WTC11 (cell line): ENCODE measurements at regions not wholly inside any gene's neighbourhood (a gene's known extent, or its start where the extent isn't known, plus 50 kb on each side); places are given as distances from the start of the nearest gene placed in this dataset.

Experiments used
- CREB1 ChIP-seq: sonication (generic); formaldehyde crosslinking; IDR thresholded peaks from 2 replicates; pipeline ENCODE4 v1.8.0; 2023; ENCODE audit warnings: mild to moderate bottlenecking, missing genetic modification reagents
- IRF2 ChIP-seq: sonication (generic); formaldehyde crosslinking; IDR thresholded peaks from 2 replicates; pipeline ENCODE4 v1.8.0; 2022; ENCODE audit warnings: low read depth, missing genetic modification reagents, borderline replicate concordance
- MXD4 ChIP-seq: fragments of 250-450 bp; sonication (Bioruptor Pico); IDR thresholded peaks from 2 replicates; pipeline ENCODE4 v1.8.0; 2021; ENCODE audit warnings: mild to moderate bottlenecking, moderate library complexity, borderline replicate concordance
- MYBL2 ChIP-seq: sonication (generic); formaldehyde crosslinking; IDR thresholded peaks from 2 replicates; pipeline ENCODE4 v1.8.1; 2023; ENCODE audit warnings: mild to moderate bottlenecking, moderate library complexity, missing genetic modification reagents
- NR1H2 ChIP-seq: sonication (generic); formaldehyde crosslinking; IDR thresholded peaks from 2 replicates; pipeline ENCODE4 v1.9.0; 2021; ENCODE audit warnings: mild to moderate bottlenecking, moderate library complexity, missing genetic modification reagents
- SMAD4 ChIP-seq: sonication (generic); formaldehyde crosslinking; IDR thresholded peaks from 2 replicates; pipeline ENCODE4 v1.8.0; 2022; ENCODE audit warnings: mild to moderate bottlenecking, missing genetic modification reagents
- ZBTB21 ChIP-seq: sonication (generic); formaldehyde crosslinking; IDR thresholded peaks from 2 replicates; pipeline ENCODE4 v1.8.1; 2023; ENCODE audit warnings: mild to moderate bottlenecking, missing genetic modification reagents, borderline replicate concordance
- ZNF423 ChIP-seq: fragments of 250-450 bp; sonication (Bioruptor Pico); IDR thresholded peaks from 2 replicates; pipeline ENCODE4 v2.1.2; 2022; ENCODE audit warnings: mild to moderate bottlenecking, moderate library complexity
- TF ChIP-seq, protein P1 (sequence below): sonication (generic); formaldehyde crosslinking; IDR thresholded peaks from 2 replicates; pipeline ENCODE4 v1.8.0; 2023; ENCODE audit warnings: missing genetic modification reagents
- TF ChIP-seq, protein P2 (sequence below): fragments of 250-450 bp; sonication (Bioruptor Pico); IDR thresholded peaks from 2 replicates; pipeline ENCODE4 v1.9.0; 2021; ENCODE audit warnings: moderate library complexity, mild to moderate bottlenecking, inconsistent platforms, borderline replicate concordance

GRCh38 chr5:136525597-136525996 is 160.3 kb upstream of the TRPC7 start:
- no peak for TF ChIP-seq ZBTB21 (CRISPR knock-in tag)
- TF ChIP-seq CREB1 (CRISPR knock-in tag), result no peak
- no peak for TF ChIP-seq SMAD4
- TF ChIP-seq IRF2 (CRISPR knock-in tag), result no peak
- TF ChIP-seq MYBL2, result no peak
- no peak for TF ChIP-seq MXD4 (CRISPR knock-in tag)
- TF ChIP-seq ZNF423 (CRISPR knock-in tag), result no peak
- no peak for TF ChIP-seq NR1H2 (CRISPR knock-in tag)
- TF ChIP-seq, protein P1, sequence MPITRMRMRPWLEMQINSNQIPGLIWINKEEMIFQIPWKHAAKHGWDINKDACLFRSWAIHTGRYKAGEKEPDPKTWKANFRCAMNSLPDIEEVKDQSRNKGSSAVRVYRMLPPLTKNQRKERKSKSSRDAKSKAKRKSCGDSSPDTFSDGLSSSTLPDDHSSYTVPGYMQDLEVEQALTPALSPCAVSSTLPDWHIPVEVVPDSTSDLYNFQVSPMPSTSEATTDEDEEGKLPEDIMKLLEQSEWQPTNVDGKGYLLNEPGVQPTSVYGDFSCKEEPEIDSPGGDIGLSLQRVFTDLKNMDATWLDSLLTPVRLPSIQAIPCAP (CRISPR knock-in tag), result no peak
- TF ChIP-seq, protein P2, sequence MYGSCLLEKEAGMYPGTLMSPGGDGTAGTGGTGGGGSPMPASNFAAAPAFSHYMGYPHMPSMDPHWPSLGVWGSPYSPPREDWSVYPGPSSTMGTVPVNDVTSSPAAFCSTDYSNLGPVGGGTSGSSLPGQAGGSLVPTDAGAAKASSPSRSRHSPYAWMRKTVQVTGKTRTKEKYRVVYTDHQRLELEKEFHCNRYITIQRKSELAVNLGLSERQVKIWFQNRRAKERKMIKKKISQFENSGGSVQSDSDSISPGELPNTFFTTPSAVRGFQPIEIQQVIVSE (CRISPR knock-in tag), result no peak
